Neural cell (in vitro differentiated cells): ENCODE measurements at regions not wholly inside any gene's neighbourhood (a gene's known extent, or its start where the extent isn't known, plus 50 kb on each side); places are given as distances from the start of the nearest gene placed in this dataset.

Source experiments
- H2AFZ ChIP-seq: fragments of 200-600, 300-800 bp; sonication (generic), shearing (Covaris generic); 2 replicates; pipeline ENCODE4 v1.6.0; 2014; ENCODE audit warnings: low read depth, mild to moderate bottlenecking, antibody characterized with exemption, low read length, moderate library complexity
- H3F3A ChIP-seq: fragments of 200-600 bp; shearing (Covaris generic); 2 replicates; pipeline ENCODE4 v1.6.1; 2016; ENCODE audit warnings: mild to moderate bottlenecking, moderate library complexity, mixed read lengths, antibody characterized with exemption, low read length; ENCODE audit not compliant: insufficient read depth, poor library complexity, severe bottlenecking
- H3K27ac ChIP-seq: fragments of 200-600, 300-800 bp; sonication (generic), shearing (Covaris generic); 2 replicates; pipeline ENCODE4 v1.5.1; 2014; ENCODE audit warnings: mild to moderate bottlenecking, low read length, moderate library complexity
- H3K27me3 ChIP-seq: fragments of 300-800, 200-600 bp; sonication (generic), shearing (Covaris generic); 2 replicates; pipeline ENCODE4 v1.6.0; 2014; ENCODE audit warnings: mild to moderate bottlenecking, low read depth, low read length, moderate library complexity; ENCODE audit not compliant: insufficient read depth
- H3K36me3 ChIP-seq: fragments of 300-800, 200-600 bp; sonication (generic), shearing (Covaris generic); 2 replicates; pipeline ENCODE4 v1.5.1; 2014; ENCODE audit warnings: mild to moderate bottlenecking, antibody characterized with exemption, low read length, moderate library complexity; ENCODE audit not compliant: insufficient read depth
- H3K4me2 ChIP-seq: fragments of 300-800, 200-600 bp; sonication (generic), shearing (Covaris generic); 2 replicates; pipeline ENCODE4 v1.6.0; 2014; ENCODE audit warnings: mild to moderate bottlenecking, low read length
- H3K4me3 ChIP-seq: fragments of 300-800, 200-600 bp; sonication (generic), shearing (Covaris generic); 2 replicates; pipeline ENCODE4 v1.5.1; 2014; ENCODE audit warnings: mild to moderate bottlenecking, low read length, moderate library complexity
- H3K79me2 ChIP-seq: fragments of 200-600 bp; shearing (Covaris generic); replicated peaks from 2 replicates; pipeline ENCODE4 v1.6.0; 2014; ENCODE audit warnings: mild to moderate bottlenecking, low read length, moderate library complexity; ENCODE audit not compliant: insufficient read depth
- H3K9ac ChIP-seq: fragments of 300-800, 200-600 bp; sonication (generic), shearing (Covaris generic); 2 replicates; pipeline ENCODE4 v1.6.1; 2016; ENCODE audit warnings: mild to moderate bottlenecking, low read length, mixed read lengths
- H3K9me2 ChIP-seq: fragments of 200-600 bp; shearing (Covaris generic); 2 replicates; pipeline ENCODE4 v1.6.1; 2016; ENCODE audit warnings: mild to moderate bottlenecking, low read length, mixed read lengths; ENCODE audit not compliant: insufficient read depth
- H3K9me3 ChIP-seq: fragments of 200-600, 300-800 bp; sonication (generic), shearing (Covaris generic); 2 replicates; pipeline ENCODE4 v1.6.1; 2016; ENCODE audit warnings: mild to moderate bottlenecking, mixed run types, low read length, moderate library complexity, mixed read lengths
- H4K20me1 ChIP-seq: fragments of 200-600 bp; shearing (Covaris generic); 2 replicates; pipeline ENCODE4 v1.6.1; 2016; ENCODE audit warnings: mild to moderate bottlenecking, mixed run types; ENCODE audit not compliant: insufficient read depth
- CTCF ChIP-seq: fragments of 450-650 bp; IDR thresholded peaks from 2 replicates; pipeline ENCODE4 v1.5.1; 2014; ENCODE audit warnings: antibody characterized with exemption, mild to moderate bottlenecking, moderate library complexity; ENCODE audit not compliant: poor library complexity, severe bottlenecking
- EP300 ChIP-seq: fragments of 450-650 bp; conservative IDR thresholded peaks from 2 replicates; pipeline ENCODE4 v1.6.1; 2014; ENCODE audit warnings: antibody characterized with exemption, mild to moderate bottlenecking, moderate library complexity; ENCODE audit not compliant: poor library complexity, severe bottlenecking
- MXI1 ChIP-seq: fragments of 450-650 bp; conservative IDR thresholded peaks from 2 replicates; pipeline ENCODE4 v1.6.1; 2014; ENCODE audit warnings: antibody characterized with exemption, mild to moderate bottlenecking; ENCODE audit not compliant: poor library complexity, severe bottlenecking
- RAD21 ChIP-seq: fragments of 450-650 bp; conservative IDR thresholded peaks from 2 replicates; pipeline ENCODE4 v1.6.1; 2014; ENCODE audit warnings: antibody characterized with exemption, mild to moderate bottlenecking, moderate library complexity
- REST ChIP-seq: IDR thresholded peaks from 2 replicates; pipeline ENCODE4 v1.6.1; 2012; ENCODE audit warnings: borderline replicate concordance

GRCh38 chr11:94671553-94672366 lies 96.4 kb upstream of the AMOTL1 start:
- H3K79me2 ChIP-seq = no peaks in the 10 kb centered on the region
- H3F3A ChIP-seq = no peaks in the 10 kb centered on the region
- H3K9me3 ChIP-seq = no peaks in the 10 kb centered on the region
- H3K9me2 ChIP-seq = no peaks in the 10 kb centered on the region
- no peak overlapping the region for H3K4me3 ChIP-seq
- TF ChIP-seq RAD21 (no peak), MXI1 (no peak), EP300 (no peak), REST (no peak), CTCF (no peak)
- H3K27ac ChIP-seq = no peak overlapping the region
- no peak overlapping the region for H3K4me2 ChIP-seq
- no peak overlapping the region for H3K9ac ChIP-seq
- H3K27me3 ChIP-seq = no peaks in the 10 kb centered on the region
- H2AFZ ChIP-seq = no peak overlapping the region
- no peaks in the 10 kb centered on the region for H4K20me1 ChIP-seq
- no peaks in the 10 kb centered on the region for H3K36me3 ChIP-seq

GRCh38 chr11:94672636-94673035 lies 95.5 kb upstream of the AMOTL1 start:
- no peak overlapping the region for H2AFZ ChIP-seq
- H3K79me2 ChIP-seq = no peaks in the 10 kb centered on the region
- H3K36me3 ChIP-seq = no peaks in the 10 kb centered on the region
- H4K20me1 ChIP-seq = no peaks in the 10 kb centered on the region
- no peaks in the 10 kb centered on the region for H3K27me3 ChIP-seq
- no peak overlapping the region for H3K9ac ChIP-seq
- no peaks in the 10 kb centered on the region for H3F3A ChIP-seq
- no peak overlapping the region for H3K27ac ChIP-seq
- no peak overlapping the region for H3K4me2 ChIP-seq
- no peak for TF ChIP-seq CTCF
- H3K4me3 ChIP-seq = no peak overlapping the region
- no peaks in the 10 kb centered on the region for H3K9me2 ChIP-seq
- no peaks in the 10 kb centered on the region for H3K9me3 ChIP-seq
